Forelimb muscle (tissue), 1 donor: ENCODE measurements at regions not wholly inside any gene's neighbourhood (a gene's known extent, or its start where the extent isn't known, plus 50 kb on each side); places are given as distances from the start of the nearest gene placed in this dataset.
"Not testable (repeated sequence)": the region's sequence is repeated elsewhere in the genome, so short reads cannot be mapped to it uniquely, and the experiment has no call there.

Experiments used
- DNase-seq: peaks from one replicate; pipeline ENCODE4 v3.0.0-alpha.2; 2013; ENCODE audit warnings: low read depth

GRCh38 chr22:46026899-46027210 is 49.9 kb upstream of the WNT7B start:
- DNase-seq = no peak

DNA sequence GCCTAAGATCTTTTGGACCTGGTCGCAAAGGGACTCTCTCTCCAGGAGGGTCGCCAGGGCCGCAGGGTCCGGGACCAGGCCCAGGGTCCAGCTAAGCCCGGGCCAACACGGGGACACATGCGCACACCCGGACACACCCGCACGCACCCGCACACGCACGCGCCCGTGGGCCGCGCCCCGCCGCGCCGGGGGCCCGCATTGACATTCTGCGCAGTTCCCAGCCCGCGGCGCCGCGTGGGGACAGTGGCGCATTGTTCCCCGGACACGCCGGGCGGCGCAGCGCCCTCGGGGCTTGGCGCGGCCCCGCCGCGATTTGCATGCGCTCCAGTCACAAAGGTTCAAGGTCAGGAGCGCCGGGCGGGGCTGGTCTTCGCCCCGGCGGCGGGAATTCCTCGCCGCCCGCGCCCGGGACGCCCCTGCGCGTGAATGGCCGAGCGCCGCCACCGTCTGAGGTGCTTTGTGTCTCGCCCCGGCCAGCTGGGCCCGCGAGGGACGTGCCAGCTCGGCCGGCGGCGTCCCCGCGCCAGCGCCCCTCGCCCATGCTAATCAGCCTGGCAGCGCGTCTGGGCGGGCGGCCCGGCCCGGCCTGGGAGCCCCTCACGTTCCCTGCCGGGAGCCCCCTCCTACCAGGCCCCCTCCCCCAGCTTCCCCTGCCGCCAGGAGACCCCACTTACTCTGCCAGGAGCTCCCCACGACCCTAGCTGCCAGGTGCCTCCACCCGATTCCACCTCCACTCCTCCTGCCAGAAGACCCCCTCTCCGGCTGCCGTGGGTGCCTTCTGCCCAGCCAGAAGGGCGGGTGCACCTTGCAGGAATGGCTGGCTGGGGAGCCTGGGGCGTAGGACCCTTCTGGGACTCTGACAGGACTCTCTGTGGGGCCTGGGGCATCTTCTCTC is 50.5 kb upstream of the WNT7B start:
- no peak for DNase-seq

DNA sequence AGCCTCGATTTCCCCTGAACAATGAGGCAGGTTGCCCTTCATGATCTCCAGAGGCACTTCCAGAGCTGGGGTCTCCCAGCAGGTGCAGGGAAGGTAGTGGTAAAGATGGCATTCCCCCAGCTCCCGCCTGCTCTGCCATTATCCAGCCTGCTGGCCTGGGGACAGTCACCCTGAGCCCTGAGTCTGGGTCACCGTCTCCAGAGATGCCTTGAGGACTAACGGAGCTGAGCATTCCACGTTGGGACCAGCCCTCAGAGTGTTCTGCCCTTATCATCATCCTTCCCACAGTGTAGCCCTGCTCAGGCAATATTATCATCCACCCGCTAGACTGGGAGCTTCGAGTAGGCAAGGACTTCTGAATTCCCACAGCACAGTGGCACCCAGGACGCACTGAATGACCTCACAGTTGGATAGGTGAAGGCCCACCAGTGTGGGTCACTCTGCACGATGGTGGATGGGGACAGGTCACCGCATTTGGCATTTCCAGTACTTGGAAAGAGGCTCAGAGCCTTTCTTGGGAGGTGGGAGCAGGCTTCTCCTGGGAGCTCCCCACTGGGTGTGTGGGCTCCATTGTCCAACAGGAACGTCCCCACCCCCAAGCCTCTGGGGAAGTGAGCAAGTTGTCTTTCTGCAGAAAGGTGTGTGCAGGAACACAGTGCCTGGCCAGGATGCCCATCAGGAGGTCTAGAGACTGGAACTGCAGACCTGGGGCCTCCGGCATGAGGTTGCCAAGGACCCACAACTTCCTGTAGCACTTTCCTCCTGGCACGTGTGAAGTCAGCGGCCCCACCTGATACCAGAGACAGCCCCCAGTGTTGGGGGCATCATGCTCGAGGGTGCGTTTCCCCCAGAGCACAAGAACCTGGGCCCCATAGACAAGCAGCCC is 51.4 kb upstream of the WNT7B start:
- no peak for DNase-seq

DNA sequence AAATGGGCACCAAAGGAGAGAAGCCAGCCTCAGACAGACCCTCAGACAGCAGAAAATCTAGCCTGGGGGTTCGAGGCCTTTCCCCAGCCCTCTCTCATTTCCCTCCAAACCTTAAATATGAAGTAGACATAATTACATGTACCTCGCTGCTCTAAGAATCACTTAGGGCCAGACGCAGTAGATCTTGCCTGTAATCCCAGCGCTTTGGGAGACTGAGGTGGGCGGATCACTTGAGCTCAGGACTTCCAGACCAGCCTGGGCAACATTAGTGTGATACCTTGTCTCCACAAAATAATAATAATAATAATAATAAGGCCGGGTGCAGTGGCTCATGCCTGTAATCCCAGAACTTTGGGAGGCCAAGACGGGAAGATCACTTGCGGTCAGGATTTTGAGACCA is 52.1 kb upstream of the WNT7B start:
- DNase-seq = no peak

GRCh38 chr22:46029574-46030200 is 52.7 kb upstream of the WNT7B start:
- DNase-seq = no peak

GRCh38 chr22:46030231-46030880 is 53.4 kb upstream of the WNT7B start:
- DNase-seq = no peak

DNA sequence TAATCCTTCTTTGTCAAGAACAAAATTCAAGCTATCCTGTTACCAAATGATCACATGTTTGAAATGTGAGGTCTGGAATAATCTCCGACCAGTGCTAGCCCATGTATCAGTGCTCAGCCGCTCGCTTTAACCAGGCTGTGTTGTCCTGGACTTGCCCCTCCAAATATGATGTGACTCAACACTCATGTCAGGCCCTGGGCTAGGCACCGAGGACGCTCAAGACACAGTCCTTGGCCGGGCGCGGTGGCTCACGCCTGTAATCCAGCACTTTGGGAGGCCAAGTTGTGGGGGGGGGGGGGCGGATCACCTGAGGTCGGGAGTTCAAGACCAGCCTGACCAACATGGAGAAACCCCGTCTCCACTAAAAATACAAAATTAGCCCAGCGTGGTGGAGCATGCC is 54.1 kb upstream of the WNT7B start:
- DNase-seq = no peak

DNA sequence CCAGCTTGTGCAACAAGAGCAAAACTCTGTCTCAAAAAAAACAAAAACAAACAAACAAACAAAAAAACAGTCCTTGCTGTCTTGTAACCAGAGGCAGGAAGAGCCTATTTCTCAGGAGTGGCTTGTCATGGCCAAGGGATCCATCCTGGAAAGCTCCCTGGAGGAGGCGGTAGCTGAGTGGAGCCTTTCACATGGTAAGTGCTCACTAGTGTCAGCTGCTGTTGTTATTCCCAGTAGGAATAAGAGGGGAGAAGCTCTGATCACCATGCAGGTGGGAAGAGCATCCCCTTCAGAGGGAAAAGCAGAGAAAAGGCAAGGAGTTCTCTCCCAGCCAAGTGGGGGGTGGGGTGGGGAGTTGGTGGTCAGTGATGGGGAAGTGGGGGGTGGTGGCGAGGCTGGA is 54.6 kb upstream of the WNT7B start:
- DNase-seq = no peak

GRCh38 chr22:46031965-46032851 is 55.2 kb upstream of the WNT7B start:
- no peak for DNase-seq

- no peak for DNase-seq
Observed at GRCh38 chr22:46033256-46034200, 56.6 kb upstream of the WNT7B start.

- DNase-seq = not testable (repeated sequence)
Observed at GRCh38 chr22:46034480-46034879, 57.5 kb upstream of the WNT7B start.

GRCh38 chr22:46035380-46035741 is 58.4 kb upstream of the WNT7B start:
- no peak for DNase-seq

DNA sequence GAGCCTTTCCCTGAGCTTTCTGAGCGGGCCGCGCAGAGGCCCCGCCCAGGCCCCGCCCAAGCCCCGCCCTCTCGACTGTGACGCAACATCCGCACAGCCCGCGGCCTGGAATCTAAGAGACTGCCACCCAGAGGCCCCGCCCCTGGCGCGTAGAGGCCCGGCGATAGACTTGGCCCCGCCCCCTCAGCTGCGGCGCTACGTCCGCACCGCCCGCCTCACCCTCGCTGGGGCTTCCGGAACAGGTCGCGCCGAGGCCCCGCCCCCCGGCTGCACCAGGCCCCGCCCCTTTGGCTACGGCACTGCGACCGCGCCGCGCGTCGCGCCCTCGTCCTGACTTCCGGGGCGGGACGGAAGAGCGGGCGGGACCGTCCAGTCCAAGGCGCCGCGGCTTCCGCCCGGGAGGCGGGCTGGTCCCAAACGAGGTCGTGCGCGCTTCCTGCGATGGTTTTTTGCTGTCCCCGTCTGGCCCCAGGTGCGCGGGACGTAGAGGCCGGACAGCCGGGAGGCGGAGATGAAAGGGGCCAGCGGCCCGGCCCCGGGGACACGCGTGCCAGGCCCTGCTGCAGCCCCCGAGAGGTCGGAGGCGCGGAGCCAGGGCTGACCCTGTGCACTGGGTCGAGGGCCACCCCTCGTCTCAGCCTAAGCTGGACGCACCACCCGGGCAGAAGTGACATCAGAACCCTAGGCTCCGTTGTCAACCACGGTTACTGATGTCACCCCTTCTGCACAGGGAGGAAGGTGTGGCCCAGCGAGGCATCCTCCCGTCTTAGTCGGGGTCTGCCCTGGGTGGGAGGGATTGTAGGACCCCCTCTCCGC is 59.0 kb upstream of the WNT7B start:
- peak; percentile 90 for DNase-seq

- no peak for DNase-seq
Observed at GRCh38 chr22:46036558-46037408, 59.8 kb upstream of the WNT7B start.

GRCh38 chr22:46038174-46038487 is 61.2 kb upstream of the WNT7B start:
- no peak for DNase-seq

- DNase-seq = no peak
Observed at GRCh38 chr22:46038516-46039430, 61.8 kb upstream of the WNT7B start.

GRCh38 chr22:46039535-46039934 is 62.6 kb upstream of the WNT7B start:
- no peak for DNase-seq
